ENCODE measurements at regions not wholly inside any gene's neighbourhood (a gene's known extent, or its start where the extent isn't known, plus 50 kb on each side); places are given as distances from the start of the nearest gene placed in this dataset.

- TF ChIP-seq POLR2AphosphoS5 (IDR thresholded peaks at IDR 0.05): peak in 1 of 3 donors; percentile 45
- no peak for TF ChIP-seq POLR2A (IDR thresholded peaks at IDR 0.05)
Observed at GRCh38 chr17:79154446-79154845, 79.8 kb downstream of the ENGASE start.
